B cell (primary cell): ENCODE measurements at regions not wholly inside any gene's neighbourhood (a gene's known extent, or its start where the extent isn't known, plus 50 kb on each side); places are given as distances from the start of the nearest gene placed in this dataset.

ENCODE experiments used
- ATAC-seq: fragments of 200-7000 bp; cut with Tn5 transposase; one replicate; pipeline ENCODE4 v1.10.0; 2021; ENCODE audit warnings: low read depth, mild to moderate bottlenecking, moderate number of reproducible peaks, moderate library complexity
- CTCF ChIA-PET: fragments of 350-600 bp; sonication (Branson Sonifier 250); formaldehyde crosslinking; loops from one replicate; lab custom pipeline; 2021; ENCODE audit warnings: antibody characterized with exemption, inconsistent platforms; lab: Charles Lee
- POLR2A ChIA-PET: fragments of 350-600 bp; sonication (Branson Sonifier 250); formaldehyde crosslinking; loops from one replicate; lab custom pipeline; 2021; ENCODE audit warnings: antibody characterized with exemption; lab: Charles Lee
- DNase-seq: peaks from one replicate; pipeline ENCODE4 v3.0.0; 2013
- H2AFZ ChIP-seq: 2 replicates; pipeline ENCODE4 v1.6.1; 2012; ENCODE audit warnings: mild to moderate bottlenecking, low read depth, low read length; ENCODE audit not compliant: insufficient read depth, poor library complexity, severe bottlenecking
- H3K27ac ChIP-seq, 2 donors: 1 replicate in 1 of 2; 2 replicates in 1 of 2; pipeline ENCODE4 v1.5.1; 2012 to 2013; ENCODE audit warnings: low read length in 2 of 2, mild to moderate bottlenecking in 2 of 2, moderate library complexity in 1 of 2
- H3K27me3 ChIP-seq, 4 experiments: fragments of 200-600 bp in 1 of 4; sonication (generic) in 1 of 4; replicated peaks in 1 of 4; 1 replicate in 2 of 4; 2 replicates in 2 of 4; pipeline versions ENCODE4 v1.6.1 to v1.7.0; 2013 to 2016; ENCODE audit warnings: low read length in 3 of 4, mild to moderate bottlenecking in 2 of 4, mixed read lengths in 1 of 4, moderate library complexity in 1 of 4; ENCODE audit not compliant: insufficient read depth in 4 of 4, control insufficient read depth in 3 of 4; ENCODE audit errors: control extremely low read depth in 1 of 4
- H3K36me3 ChIP-seq, 2 experiments: replicated peaks in 1 of 2; 1 replicate in 1 of 2; 2 replicates in 1 of 2; pipeline versions ENCODE4 v1.6.1 to v1.7.1; 2013; ENCODE audit warnings: low read length in 1 of 2; ENCODE audit not compliant: insufficient read depth in 2 of 2, control insufficient read depth in 1 of 2; ENCODE audit errors: control extremely low read depth in 1 of 2, extremely low read depth in 1 of 2
- H3K4me1 ChIP-seq, 2 donors: fragments of 200-600 bp in 1 of 2; sonication (generic) in 1 of 2; 1 replicate in 1 of 2; 2 replicates in 1 of 2; pipeline versions ENCODE4 v1.5.1 to v1.6.1; 2013 to 2017; ENCODE audit warnings: low read length in 2 of 2; ENCODE audit not compliant: control insufficient read depth in 2 of 2, insufficient read depth in 2 of 2
- H3K4me2 ChIP-seq: replicated peaks from 2 replicates; pipeline ENCODE3; 2012; ENCODE audit warnings: mild to moderate bottlenecking, low read depth, low read length; ENCODE audit not compliant: poor library complexity, severe bottlenecking
- H3K4me3 ChIP-seq, 5 experiments: fragments of 200-600 bp in 1 of 5; sonication (generic) in 1 of 5; 1 replicate in 3 of 5; 2 replicates in 2 of 5; pipeline versions ENCODE4 v1.5.1 to v1.7.0; 2011 to 2016; ENCODE audit warnings: low read length in 4 of 5, mild to moderate bottlenecking in 4 of 5, low read depth in 2 of 5, control low read depth in 1 of 5, moderate library complexity in 1 of 5; ENCODE audit not compliant: insufficient read depth in 1 of 5; ENCODE audit errors: control extremely low read depth in 1 of 5, extremely low read depth in 1 of 5
- H3K79me2 ChIP-seq: fragments of 200-600 bp; sonication (generic); one replicate; pipeline ENCODE4 v1.6.0; 2016; ENCODE audit warnings: low read length; ENCODE audit not compliant: control insufficient read depth, insufficient read depth
- H3K9ac ChIP-seq: fragments of 200-600 bp; sonication (generic); 2 replicates; pipeline ENCODE4 v1.6.1; 2017; ENCODE audit warnings: mild to moderate bottlenecking, low read length, moderate library complexity
- H3K9me3 ChIP-seq, 3 donors: one replicate each; pipeline versions ENCODE4 v1.6.1 to v1.7.1; 2013; ENCODE audit warnings: low read length in 2 of 3; ENCODE audit not compliant: control insufficient read depth in 2 of 3, insufficient read depth in 1 of 3; ENCODE audit errors: control extremely low read depth in 1 of 3
- H4K20me1 ChIP-seq: 2 replicates; pipeline ENCODE4 v1.6.0; 2012; ENCODE audit warnings: mild to moderate bottlenecking, low read length; ENCODE audit not compliant: insufficient read depth, control insufficient read depth, poor library complexity, severe bottlenecking
- H3K27ac Mint-ChIP-seq: one replicate; pipeline ENCODE4 v1.8.0; 2021; ENCODE audit warnings: mixed read lengths
- H3K27me3 Mint-ChIP-seq: one replicate; pipeline ENCODE4 v1.8.0; 2021; ENCODE audit warnings: mixed read lengths
- H3K4me1 Mint-ChIP-seq: one replicate; pipeline ENCODE4 v1.8.0; 2021; ENCODE audit warnings: mixed read lengths
- H3K4me3 Mint-ChIP-seq: one replicate; pipeline ENCODE4 v1.8.0; 2021; ENCODE audit warnings: mixed read lengths
- H3K9me3 Mint-ChIP-seq: one replicate; pipeline ENCODE4 v1.8.0; 2022; ENCODE audit warnings: mixed read lengths; ENCODE audit not compliant: insufficient read depth
- EZH2 ChIP-seq: IDR thresholded peaks from 2 replicates; pipeline ENCODE4 v1.6.1; 2012; ENCODE audit warnings: borderline replicate concordance, low read depth, mild to moderate bottlenecking, moderate library complexity, low read length; ENCODE audit not compliant: insufficient read depth, poor library complexity, severe bottlenecking
- WGBS: methylation state at CpG from one replicate; pipeline ENCODE4 v1.1.5; 2013; ENCODE audit warnings: missing lambda C conversion rate; ENCODE audit not compliant: insufficient coverage; 5-methylcytosine and 5-hydroxymethylcytosine counted together
- intact Hi-C: fragments of 100-400 bp; cut with micrococcal nuclease; formaldehyde crosslinking; loops from one replicate; pipeline ENCODE4 v1.10.0; 2022
- TF ChIP-seq, protein P1 (sequence below): fragments of 200-600 bp; IDR thresholded peaks from one replicate; pipeline ENCODE4 v1.8.0; 2022; ENCODE audit warnings: antibody characterized with exemption, mild to moderate bottlenecking

DNA sequence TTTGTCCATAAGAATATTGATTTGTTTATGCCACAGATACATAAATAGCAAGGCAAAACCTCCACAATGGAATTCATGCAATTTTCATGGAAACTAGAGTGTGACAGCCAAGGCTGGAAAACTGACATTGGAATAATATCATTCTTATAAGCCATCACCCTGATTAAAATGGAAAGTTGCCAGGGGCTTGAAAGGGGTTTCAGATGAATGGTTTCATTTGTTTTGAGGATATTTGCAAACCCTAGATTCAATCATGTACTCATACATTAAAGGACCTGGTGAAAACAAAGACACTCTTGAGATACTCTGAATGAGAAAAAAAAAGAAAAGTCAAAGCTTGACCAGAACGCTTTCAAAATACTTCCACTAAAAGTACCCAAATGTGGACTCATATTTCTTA, 205.7 kb downstream of the DIO2 start:
- no peaks in the 10 kb centered on the region for H3K27me3 Mint-ChIP-seq
- 0% methylated on average over 1 of the region's 1 CpG for WGBS

DNA sequence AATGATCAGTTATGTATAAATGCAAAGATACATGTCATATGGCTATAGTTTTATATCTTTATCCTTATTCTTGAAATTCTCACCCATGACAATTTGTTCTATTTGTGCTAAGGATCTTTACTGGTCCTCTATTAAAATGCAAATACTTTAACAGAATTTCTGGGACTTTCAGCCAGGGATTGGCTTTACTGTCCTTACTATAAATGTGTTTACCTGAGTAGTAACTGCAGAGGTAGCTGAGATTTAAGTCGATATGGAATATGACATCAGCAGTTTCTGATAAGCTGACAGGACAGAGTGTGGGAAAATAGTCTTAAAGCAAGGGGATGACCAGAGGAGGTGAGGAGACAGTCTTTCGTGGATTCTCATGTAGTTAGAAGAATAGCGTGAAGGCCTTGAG, 206.4 kb downstream of the DIO2 start:
- CTCF ChIA-PET, result no interaction called here
- POLR2A ChIA-PET, result no interaction called here
- no peak overlapping the region for H3K4me3 Mint-ChIP-seq

More for the DNA sequence above, 205.7 kb downstream of the DIO2 start:
- DNase-seq (no peak), ATAC-seq (no peak)
- TF ChIP-seq, protein P1, sequence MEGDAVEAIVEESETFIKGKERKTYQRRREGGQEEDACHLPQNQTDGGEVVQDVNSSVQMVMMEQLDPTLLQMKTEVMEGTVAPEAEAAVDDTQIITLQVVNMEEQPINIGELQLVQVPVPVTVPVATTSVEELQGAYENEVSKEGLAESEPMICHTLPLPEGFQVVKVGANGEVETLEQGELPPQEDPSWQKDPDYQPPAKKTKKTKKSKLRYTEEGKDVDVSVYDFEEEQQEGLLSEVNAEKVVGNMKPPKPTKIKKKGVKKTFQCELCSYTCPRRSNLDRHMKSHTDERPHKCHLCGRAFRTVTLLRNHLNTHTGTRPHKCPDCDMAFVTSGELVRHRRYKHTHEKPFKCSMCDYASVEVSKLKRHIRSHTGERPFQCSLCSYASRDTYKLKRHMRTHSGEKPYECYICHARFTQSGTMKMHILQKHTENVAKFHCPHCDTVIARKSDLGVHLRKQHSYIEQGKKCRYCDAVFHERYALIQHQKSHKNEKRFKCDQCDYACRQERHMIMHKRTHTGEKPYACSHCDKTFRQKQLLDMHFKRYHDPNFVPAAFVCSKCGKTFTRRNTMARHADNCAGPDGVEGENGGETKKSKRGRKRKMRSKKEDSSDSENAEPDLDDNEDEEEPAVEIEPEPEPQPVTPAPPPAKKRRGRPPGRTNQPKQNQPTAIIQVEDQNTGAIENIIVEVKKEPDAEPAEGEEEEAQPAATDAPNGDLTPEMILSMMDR, result no peak
- no peak for TF ChIP-seq EZH2
- Histone ChIP-seq H3K9ac (no peak overlapping the region), H4K20me1 (no peaks in the 10 kb centered on the region), H3K79me2 (no peaks in the 10 kb centered on the region), H3K4me1 (no peaks in the 10 kb centered on the region), H3K4me2 (no peak overlapping the region), H3K27ac (no peak overlapping the region), H3K36me3 (no peaks in the 10 kb centered on the region), H2AFZ (no peak overlapping the region), H3K9me3 (peaks cover 0 to 1% (median 0%) of the 10 kb centered on the region in 3 donors), H3K4me3 (no peak overlapping the region), H3K27me3 (no peaks in the 10 kb centered on the region)
- Mint-ChIP-seq H3K4me3 (no peak overlapping the region), H3K9me3 (peaks cover 3% of the 10 kb centered on the region), H3K27ac (no peak overlapping the region), H3K4me1 (no peaks in the 10 kb centered on the region)
- intact Hi-C loops, result no loop called here
- ChIA-PET POLR2A (no interaction called here), CTCF (no interaction called here)

More for the DNA sequence above, 206.4 kb downstream of the DIO2 start:
- H3K79me2 ChIP-seq, result no peaks in the 10 kb centered on the region
- TF ChIP-seq, protein P1, result no peak
- no peak for TF ChIP-seq EZH2
- Mint-ChIP-seq H3K27me3 (no peaks in the 10 kb centered on the region), H3K9me3 (peaks cover 5% of the 10 kb centered on the region), H3K27ac (no peak overlapping the region), H3K4me1 (no peaks in the 10 kb centered on the region)
- H3K9ac ChIP-seq, result no peak overlapping the region
- H3K9me3 ChIP-seq, result peaks cover 0 to 1% (median 0%) of the 10 kb centered on the region in 3 donors
- DNase-seq (no peak), ATAC-seq (no peak)
- H2AFZ ChIP-seq, result no peak overlapping the region
- H3K4me1 ChIP-seq, result no peaks in the 10 kb centered on the region
- no peaks in the 10 kb centered on the region for H4K20me1 ChIP-seq
- no peaks in the 10 kb centered on the region for H3K27me3 ChIP-seq
- intact Hi-C loops, result no loop called here
- H3K36me3 ChIP-seq, result no peaks in the 10 kb centered on the region
- no peak overlapping the region for H3K4me2 ChIP-seq
- no peak overlapping the region for H3K27ac ChIP-seq
- WGBS, result 80% methylated on average over 3 of the region's 3 CpGs
- no peak overlapping the region for H3K4me3 ChIP-seq
